Urothelium cell line (cell line): ENCODE measurements at regions not wholly inside any gene's neighbourhood (a gene's known extent, or its start where the extent isn't known, plus 50 kb on each side); places are given as distances from the start of the nearest gene placed in this dataset.

Experiments
- DNase-seq: peaks from one replicate; pipeline ENCODE4 v3.0.0; 2011; ENCODE audit warnings: low spot score, mixed read lengths
- FAIRE-seq: peaks from 2 replicates; lab custom pipeline; 2011; peaks lifted over from hg19 to GRCh38; lab: Jason Lieb, UNC

DNA sequence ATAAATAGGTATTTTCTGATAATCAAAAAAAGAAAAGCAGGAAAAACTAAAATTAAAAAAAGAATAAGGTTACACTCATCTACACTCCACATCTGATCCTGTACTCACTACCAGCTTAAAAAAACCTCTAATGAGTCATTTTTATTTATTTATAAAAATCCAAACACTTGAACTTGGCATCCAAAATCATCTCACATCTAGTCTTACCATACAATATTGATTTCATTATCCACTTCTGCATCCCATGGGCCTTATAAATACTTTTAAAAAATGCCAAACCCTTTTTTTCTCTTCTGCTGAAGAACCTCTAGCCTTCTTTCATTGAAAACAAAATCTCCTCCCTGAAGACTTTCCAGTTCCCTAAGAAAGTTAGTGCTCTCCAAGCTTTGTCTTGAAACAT is 109.7 kb downstream of the TMTC3 start:
- FAIRE-seq (no peak), DNase-seq (no peak)

- FAIRE-seq (no peak), DNase-seq (no peak)
Observed at GRCh38 chr12:88253371-88253978, 111.4 kb downstream of the TMTC3 start.

DNA sequence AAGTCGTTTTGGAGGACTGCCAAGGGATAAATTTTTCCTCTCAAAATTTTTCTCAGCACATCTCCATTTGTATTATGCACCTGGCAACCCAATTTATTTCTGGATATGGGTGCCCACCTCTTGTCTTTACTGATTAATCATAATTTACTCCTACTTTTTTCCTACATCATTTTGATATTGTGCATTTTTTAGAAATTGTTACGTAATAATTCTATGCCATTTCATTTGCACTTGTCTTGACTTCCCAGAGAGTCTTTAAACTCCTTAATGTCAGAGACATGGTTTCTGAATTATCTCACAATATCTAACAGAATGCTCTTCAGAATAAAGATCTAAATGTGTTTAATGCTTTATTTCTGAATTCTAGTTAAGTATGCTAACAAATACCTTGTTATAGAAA is 113.1 kb downstream of the TMTC3 start:
- no peak for FAIRE-seq
- no peak for DNase-seq

DNA sequence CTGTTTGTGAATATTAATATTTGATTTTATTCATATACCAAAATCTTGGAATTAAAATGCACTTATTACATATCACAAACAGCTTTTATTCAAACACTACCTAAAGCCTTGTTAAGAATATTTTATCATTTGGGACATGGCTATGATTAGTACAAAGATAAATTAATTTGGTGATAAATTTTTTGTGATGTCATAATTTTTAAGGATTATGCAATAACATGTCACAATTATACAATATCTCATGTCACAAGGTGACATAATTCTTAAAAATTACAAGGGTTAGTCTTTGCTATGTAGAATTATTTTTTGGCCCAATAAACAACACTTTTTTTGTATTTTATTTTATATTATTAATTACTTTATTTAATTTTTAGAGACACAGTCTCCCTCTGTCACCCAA is 113.7 kb downstream of the TMTC3 start:
- FAIRE-seq (no peak), DNase-seq (no peak)

DNA sequence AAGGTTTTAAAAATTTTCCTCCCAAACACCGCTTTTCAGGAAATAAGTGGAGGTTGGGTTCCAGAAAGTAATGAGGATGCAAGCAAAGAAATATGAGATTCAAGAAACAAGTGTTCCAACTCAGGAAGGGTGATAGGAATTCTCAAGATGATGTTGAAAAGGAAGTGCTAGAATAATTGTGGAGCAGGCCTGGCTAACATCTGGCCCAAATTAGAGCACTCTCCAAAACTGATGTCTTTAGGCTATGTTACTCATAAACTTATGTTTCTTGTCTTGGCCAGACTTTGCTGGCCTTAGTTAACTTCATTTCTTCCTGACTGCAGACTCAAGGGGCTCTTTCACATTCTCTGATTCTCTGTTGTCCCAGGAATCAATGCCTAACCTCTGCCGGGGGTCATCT is 116.3 kb downstream of the TMTC3 start:
- FAIRE-seq (no peak), DNase-seq (no peak)

GRCh38 chr12:88266806-88267360 is 124.8 kb downstream of the TMTC3 start:
- FAIRE-seq, result no peak

GRCh38 chr12:88267630-88268029 is 125.5 kb downstream of the TMTC3 start:
- FAIRE-seq (no peak), DNase-seq (no peak)

More at GRCh38 chr12:88266806-88267360, 124.8 kb downstream of the TMTC3 start:
- DNase-seq, result no peak

GRCh38 chr12:88272456-88272855 is 130.3 kb downstream of the TMTC3 start:
- FAIRE-seq (no peak), DNase-seq (no peak)

- no peak for DNase-seq
- FAIRE-seq, result no peak
Observed at GRCh38 chr12:88273450-88273849, 131.3 kb downstream of the TMTC3 start.

DNA sequence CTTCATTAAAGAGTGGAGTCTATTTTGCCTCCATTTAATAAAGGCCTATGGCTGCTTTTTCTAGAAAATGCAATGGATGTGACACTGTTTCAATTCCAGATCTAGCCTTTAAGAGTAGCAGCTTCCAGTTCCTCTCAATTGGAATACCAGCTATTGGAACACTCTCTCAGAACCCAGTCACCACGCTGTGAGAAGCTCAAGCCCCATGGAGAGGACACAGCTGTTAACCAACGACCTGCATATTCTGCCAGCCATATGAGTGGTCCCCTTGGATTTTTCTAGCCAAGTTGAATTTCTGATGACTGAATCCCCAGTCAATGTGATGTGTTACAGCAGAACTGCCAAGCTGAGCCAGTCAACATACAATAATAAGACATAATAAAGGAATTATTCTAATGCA is 131.8 kb downstream of the TMTC3 start:
- DNase-seq (no peak), FAIRE-seq (no peak)

- FAIRE-seq (no peak), DNase-seq (no peak)
Observed at GRCh38 chr12:88291498-88292131, 149.5 kb downstream of the TMTC3 start.

- FAIRE-seq (no peak), DNase-seq (no peak)
Observed at GRCh38 chr12:88298014-88298682, 156.0 kb downstream of the TMTC3 start.

GRCh38 chr12:88298761-88299242 is 156.7 kb downstream of the TMTC3 start:
- DNase-seq (peak; percentile 4), FAIRE-seq (no peak)

- peak; percentile 33 for DNase-seq
- FAIRE-seq, result no peak
Observed at GRCh38 chr12:88299567-88300101, 157.5 kb downstream of the TMTC3 start.

- DNase-seq (no peak), FAIRE-seq (no peak)
Observed at GRCh38 chr12:88300931-88301330, 158.8 kb downstream of the TMTC3 start.

GRCh38 chr12:88303335-88303734 is 161.2 kb downstream of the TMTC3 start:
- DNase-seq, result no peak
- FAIRE-seq, result no peak

GRCh38 chr12:88305254-88305890 is 163.3 kb downstream of the TMTC3 start:
- DNase-seq, result no peak

GRCh38 chr12:88306471-88307069 is 164.5 kb downstream of the TMTC3 start:
- no peak for DNase-seq
- no peak for FAIRE-seq

More at GRCh38 chr12:88305254-88305890, 163.3 kb downstream of the TMTC3 start:
- no peak for FAIRE-seq

GRCh38 chr12:88307961-88308360 is 165.9 kb downstream of the TMTC3 start:
- no peak for DNase-seq
- FAIRE-seq, result no peak

GRCh38 chr12:88308825-88309224 is 166.7 kb downstream of the TMTC3 start:
- no peak for DNase-seq
- FAIRE-seq, result no peak

DNA sequence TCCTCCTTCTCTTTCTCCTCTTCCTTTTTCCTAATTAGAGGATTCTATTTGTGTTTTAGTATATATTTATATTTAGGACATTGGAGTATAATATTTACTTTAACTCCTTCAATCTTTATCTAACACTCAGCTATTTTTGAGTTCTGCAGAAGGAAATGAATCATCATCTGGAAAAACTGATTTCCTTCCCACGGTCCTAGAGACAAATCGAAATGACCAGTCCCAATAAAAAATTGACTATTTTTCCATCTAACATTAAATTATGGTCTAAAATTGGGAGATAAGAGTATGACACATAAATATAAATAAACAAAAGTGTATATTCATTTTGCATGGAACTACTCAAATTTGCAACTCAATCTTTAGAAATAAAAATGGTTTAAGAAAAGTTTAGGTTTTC is 167.4 kb downstream of the TMTC3 start:
- no peak for DNase-seq
- FAIRE-seq, result no peak
